Stomach (tissue), 8 donors: ENCODE measurements at regions not wholly inside any gene's neighbourhood (a gene's known extent, or its start where the extent isn't known, plus 50 kb on each side); places are given as distances from the start of the nearest gene placed in this dataset.
"Not testable (repeated sequence)": the region's sequence is repeated elsewhere in the genome, so short reads cannot be mapped to it uniquely, and the experiment has no call there.

Source experiments
- DNase-seq, 2 donors: peaks; one replicate each; pipeline versions ENCODE4 v3.0.0 to v3.0.0-alpha.2; 2013 to 2019
- H3K27ac ChIP-seq, 5 donors: fragments of 200-600 bp in 4 of 5; sonication (generic) in 4 of 5; one replicate each; pipeline ENCODE4 v1.5.1; 2013 to 2019; ENCODE audit warnings: mild to moderate bottlenecking in 1 of 5, moderate library complexity in 1 of 5
- H3K27me3 ChIP-seq, 3 donors: fragments of 200-600 bp; sonication (generic); one replicate each; pipeline ENCODE4 v1.5.1; 2017 to 2019; ENCODE audit warnings: mixed run types in 1 of 3
- H3K36me3 ChIP-seq, 4 donors: fragments of 200-600 bp; sonication (generic); 1 replicate in 3 of 4; 2 replicates in 1 of 4; pipeline ENCODE4 v1.5.1; 2016 to 2019
- H3K4me1 ChIP-seq, 4 donors: fragments of 200-600 bp; sonication (generic); one replicate each; pipeline ENCODE4 v1.5.1; 2016 to 2019
- H3K4me3 ChIP-seq, 4 donors: fragments of 200-600 bp; sonication (generic) in 3 of 4; one replicate each; pipeline ENCODE4 v1.5.1; 2016 to 2019; ENCODE audit warnings: mild to moderate bottlenecking in 1 of 4
- H3K9me3 ChIP-seq, 4 donors: fragments of 200-600 bp; sonication (generic); one replicate each; pipeline ENCODE4 v1.5.1; 2016 to 2019
- EP300 ChIP-seq: sonication (generic); formaldehyde crosslinking; IDR thresholded peaks from one replicate; pipeline ENCODE4 v1.6.1; 2017; ENCODE audit warnings: antibody characterized with exemption
- POLR2A ChIP-seq, 4 donors: fragments of 450-650 bp; IDR thresholded peaks; one replicate each; pipeline ENCODE4 v1.6.1; 2016; ENCODE audit warnings: antibody characterized with exemption in 4 of 4, control low read depth in 2 of 4, mild to moderate bottlenecking in 1 of 4, moderate library complexity in 1 of 4
- POLR2AphosphoS5 ChIP-seq, 3 donors: sonication (generic); formaldehyde crosslinking; IDR thresholded peaks; one replicate each; pipeline ENCODE4 v1.6.1; 2016; ENCODE audit warnings: antibody characterized with exemption in 3 of 3
- WGBS, 5 donors: extraction: QIAGEN DNeasy Blood & Tissue Kit in 3 of 5; methylation state at CpG; one replicate each; pipeline versions ENCODE4 v1.1.5 to v1.1.7; 2013 to 2018; 5-methylcytosine and 5-hydroxymethylcytosine counted together
- intact Hi-C: fragments of 100-400 bp; cut with DNase I; formaldehyde crosslinking; loops from one replicate; pipeline ENCODE4 v1.15.1; 2023; ENCODE audit warnings: low total_unique reads
- TF ChIP-seq, protein P1 (sequence below), 7 experiments: fragments of 450-650 bp in 4 of 7; fragments of 200-600 bp in 3 of 7; sonication (generic) in 3 of 7; IDR thresholded peaks; one replicate each; pipeline ENCODE4 v1.5.1; 2016 to 2019; ENCODE audit warnings: antibody characterized with exemption in 7 of 7, control low read depth in 2 of 7, mild to moderate bottlenecking in 1 of 7
- donor health status: healthy with polysubstance abuse.
- donor health status: Bipolar disorder and iron deficiency.
- donor health status: healthy.

- DNase-seq: no peak
- H3K27ac ChIP-seq: peak overlapping the region in 1 of 5 donors; percentile 23
- H3K27me3 ChIP-seq: peaks cover 0 to 10% (median 0%) of the 10 kb centered on the region in 3 donors
- intact Hi-C loops: no loop called here
- TF ChIP-seq, protein P1, sequence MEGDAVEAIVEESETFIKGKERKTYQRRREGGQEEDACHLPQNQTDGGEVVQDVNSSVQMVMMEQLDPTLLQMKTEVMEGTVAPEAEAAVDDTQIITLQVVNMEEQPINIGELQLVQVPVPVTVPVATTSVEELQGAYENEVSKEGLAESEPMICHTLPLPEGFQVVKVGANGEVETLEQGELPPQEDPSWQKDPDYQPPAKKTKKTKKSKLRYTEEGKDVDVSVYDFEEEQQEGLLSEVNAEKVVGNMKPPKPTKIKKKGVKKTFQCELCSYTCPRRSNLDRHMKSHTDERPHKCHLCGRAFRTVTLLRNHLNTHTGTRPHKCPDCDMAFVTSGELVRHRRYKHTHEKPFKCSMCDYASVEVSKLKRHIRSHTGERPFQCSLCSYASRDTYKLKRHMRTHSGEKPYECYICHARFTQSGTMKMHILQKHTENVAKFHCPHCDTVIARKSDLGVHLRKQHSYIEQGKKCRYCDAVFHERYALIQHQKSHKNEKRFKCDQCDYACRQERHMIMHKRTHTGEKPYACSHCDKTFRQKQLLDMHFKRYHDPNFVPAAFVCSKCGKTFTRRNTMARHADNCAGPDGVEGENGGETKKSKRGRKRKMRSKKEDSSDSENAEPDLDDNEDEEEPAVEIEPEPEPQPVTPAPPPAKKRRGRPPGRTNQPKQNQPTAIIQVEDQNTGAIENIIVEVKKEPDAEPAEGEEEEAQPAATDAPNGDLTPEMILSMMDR (IDR thresholded peaks at IDR 0.05): no peak
- TF ChIP-seq EP300 (no peak), POLR2A (IDR thresholded peaks at IDR 0.05) (no peak), POLR2AphosphoS5 (IDR thresholded peaks at IDR 0.05) (no peak)
- no peak overlapping the region for H3K4me3 ChIP-seq
- no peaks in the 10 kb centered on the region for H3K36me3 ChIP-seq
- H3K9me3 ChIP-seq: no peaks in the 10 kb centered on the region
- H3K4me1 ChIP-seq: no peaks in the 10 kb centered on the region
- 81 to 91% (median 90%) methylated on average over 11 of the region's 11 CpGs for WGBS, 5 donors
These were observed 78.9 kb upstream of the FLT1 start for GRCh38 chr13:28573595-28574373.

- intact Hi-C loops: no loop called here
- 81 to 88% (median 85%) methylated on average over 5 of the region's 5 CpGs for WGBS, 5 donors
- Histone ChIP-seq H3K4me1 (no peaks in the 10 kb centered on the region), H3K27ac (no peak overlapping the region), H3K27me3 (peaks cover 0 to 10% (median 0%) of the 10 kb centered on the region in 3 donors), H3K4me3 (no peak overlapping the region), H3K9me3 (no peaks in the 10 kb centered on the region), H3K36me3 (no peaks in the 10 kb centered on the region)
- TF ChIP-seq, protein P1 (IDR thresholded peaks at IDR 0.05): no peak
- no peak for TF ChIP-seq EP300
- no peak for DNase-seq
These were observed 77.9 kb upstream of the FLT1 start for GRCh38 chr13:28572871-28573270.

DNA sequence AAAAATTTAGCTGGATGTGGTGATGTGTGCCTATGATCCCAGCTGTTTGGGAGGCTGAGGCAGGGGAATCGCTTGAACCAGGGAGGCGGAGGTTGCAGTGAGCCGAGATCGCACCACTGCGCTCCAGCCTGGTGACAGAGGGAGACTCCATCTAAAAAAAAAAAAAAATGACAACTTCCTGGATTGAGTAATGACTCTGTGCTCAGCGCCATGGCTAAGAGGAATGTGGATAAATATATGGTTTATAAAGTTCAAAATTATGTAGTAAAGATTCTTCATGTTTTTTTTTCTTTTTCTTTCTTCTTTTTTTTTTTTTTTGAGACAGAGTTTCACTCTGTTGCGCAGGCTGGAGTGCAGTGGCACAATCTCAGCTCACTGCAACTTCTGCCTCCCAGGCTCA is 75.4 kb upstream of the FLT1 start:
- 82 to 90% (median 87%) methylated on average over 7 of the region's 7 CpGs for WGBS, 5 donors
- intact Hi-C loops, H3K9me3 ChIP-seq, H3K27ac ChIP-seq, H3K36me3 ChIP-seq, DNase-seq, H3K4me1 ChIP-seq, H3K4me3 ChIP-seq, H3K27me3 ChIP-seq: not testable (repeated sequence)

DNA sequence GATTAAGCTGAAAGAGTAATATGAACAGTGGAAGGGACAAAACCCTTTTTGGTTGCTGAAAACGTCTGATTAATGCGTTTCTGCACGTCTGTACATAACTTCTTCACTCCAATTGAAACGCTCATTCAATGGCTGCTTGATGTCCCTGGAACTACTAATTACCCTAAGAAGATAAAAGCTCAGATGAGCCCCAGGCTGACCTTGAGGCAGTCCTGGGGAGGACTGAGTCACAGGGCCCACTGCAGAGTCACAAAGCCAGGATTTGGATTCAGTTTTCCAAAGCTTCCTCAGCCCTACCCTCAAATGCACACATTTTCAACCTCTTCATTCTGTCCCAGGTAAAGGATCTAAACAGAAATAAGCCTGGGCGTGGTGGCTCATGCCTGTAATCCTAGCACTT is 75.0 kb upstream of the FLT1 start:
- no peaks in the 10 kb centered on the region for H3K4me1 ChIP-seq
- no peak for DNase-seq
- no peak overlapping the region for H3K27ac ChIP-seq
- 77 to 86% (median 79%) methylated on average over 5 of the region's 5 CpGs for WGBS, 5 donors
- intact Hi-C loops: no loop called here
- no peaks in the 10 kb centered on the region for H3K9me3 ChIP-seq
- H3K36me3 ChIP-seq: no peaks in the 10 kb centered on the region
- H3K4me3 ChIP-seq: no peak overlapping the region
- no peaks in the 10 kb centered on the region for H3K27me3 ChIP-seq
- TF ChIP-seq, protein P1 (IDR thresholded peaks at IDR 0.05): no peak
- TF ChIP-seq POLR2A (IDR thresholded peaks at IDR 0.05) (no peak), POLR2AphosphoS5 (IDR thresholded peaks at IDR 0.05) (no peak), EP300 (no peak)

DNA sequence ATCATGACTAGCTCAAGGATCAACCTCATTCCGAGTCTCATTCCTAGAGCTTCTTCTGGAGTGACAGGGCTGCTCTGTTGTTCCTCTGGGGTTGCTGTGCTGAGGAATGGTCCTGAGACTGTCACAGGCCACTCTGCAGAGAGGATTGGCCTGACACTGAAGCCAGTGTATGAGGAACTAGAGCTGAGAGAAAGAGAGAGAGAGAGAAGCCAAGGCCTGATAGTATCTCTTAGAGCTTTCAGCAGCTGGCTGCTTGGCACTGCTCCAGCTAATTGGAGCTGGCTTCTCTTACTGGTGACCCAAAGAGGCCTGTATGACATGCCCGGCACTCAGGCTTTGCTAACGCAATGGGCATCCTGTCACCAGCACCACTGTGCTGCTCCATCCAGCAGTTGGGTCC is 73.4 kb upstream of the FLT1 start:
- Histone ChIP-seq H3K27ac (no peak overlapping the region), H3K4me3 (no peak overlapping the region)
- intact Hi-C loops: no loop called here

More for the DNA sequence above, 73.4 kb upstream of the FLT1 start:
- H3K9me3 ChIP-seq: no peaks in the 10 kb centered on the region
- H3K4me1 ChIP-seq: no peaks in the 10 kb centered on the region
- WGBS, 5 donors: 39 to 78% (median 49%) methylated on average over 3 of the region's 3 CpGs
- H3K36me3 ChIP-seq: no peaks in the 10 kb centered on the region
- no peaks in the 10 kb centered on the region for H3K27me3 ChIP-seq
- peak; percentile 54 to 73 for DNase-seq
- no peak for TF ChIP-seq EP300
